GM12878 (cell line): ENCODE measurements at regions not wholly inside any gene's neighbourhood (a gene's known extent, or its start where the extent isn't known, plus 50 kb on each side); places are given as distances from the start of the nearest gene placed in this dataset.

Experiments
- BRCA1 ChIP-seq: IDR thresholded peaks from 2 replicates; pipeline ENCODE4 v1.6.1; 2011; ENCODE audit warnings: low read depth, low read length, improper control_type of control experiment
- EGR1 ChIP-seq, 2 experiments: IDR thresholded peaks; 1 replicate in 1 of 2; 2 replicates in 1 of 2; pipeline ENCODE4 v1.6.1; 2011 to 2012; ENCODE audit warnings: low read depth in 2 of 2, low read length in 2 of 2, borderline replicate concordance in 1 of 2, mild to moderate bottlenecking in 1 of 2, moderate library complexity in 1 of 2
- ESRRA ChIP-seq: IDR thresholded peaks from 2 replicates; pipeline ENCODE4 v1.6.1; 2012; ENCODE audit warnings: mild to moderate bottlenecking, low read length, improper control_type of control experiment
- HDGF ChIP-seq: fragments of 450-650 bp; IDR thresholded peaks from 2 replicates; pipeline ENCODE4 v1.6.1; 2016; ENCODE audit warnings: antibody characterized with exemption
- MTA2 ChIP-seq: fragments of 450-650 bp; IDR thresholded peaks from 2 replicates; pipeline ENCODE4 v1.6.1; 2016; ENCODE audit warnings: low read depth, mild to moderate bottlenecking, moderate library complexity
- NFYA ChIP-seq: IDR thresholded peaks from 2 replicates; pipeline ENCODE4 v1.6.1; 2011; ENCODE audit warnings: low read depth, mild to moderate bottlenecking, low read length, improper control_type of control experiment, borderline replicate concordance
- POLR2AphosphoS5 ChIP-seq: IDR thresholded peaks from 2 replicates; pipeline ENCODE4 v1.6.1; 2011; ENCODE audit warnings: mild to moderate bottlenecking, low read length, inconsistent platforms
- RAD21 ChIP-seq: IDR thresholded peaks from 2 replicates; pipeline ENCODE4 v1.6.1; 2011; ENCODE audit warnings: mild to moderate bottlenecking, low read depth, low read length, moderate library complexity; ENCODE audit not compliant: insufficient read depth
- SMC3 ChIP-seq: IDR thresholded peaks from 2 replicates; pipeline ENCODE4 v1.6.1; 2011; ENCODE audit warnings: low read length, improper control_type of control experiment, borderline replicate concordance
- ZBTB4 ChIP-seq: fragments of 450-650 bp; formaldehyde crosslinking; IDR thresholded peaks from 2 replicates; pipeline ENCODE4 v1.4.0; 2022; ENCODE audit warnings: mild to moderate bottlenecking, moderate library complexity
- TF ChIP-seq, protein P1 (sequence below): IDR thresholded peaks from 2 replicates; pipeline ENCODE4 v1.6.1; 2011; ENCODE audit warnings: low read depth, low read length, improper control_type of control experiment, borderline replicate concordance
- TF ChIP-seq, protein P2 (sequence below), 3 experiments: IDR thresholded peaks in 2 of 3; conservative IDR thresholded peaks in 1 of 3; 2 replicates each; pipeline ENCODE4 v1.5.1; 2011; ENCODE audit warnings: low read depth in 3 of 3, low read length in 3 of 3, mild to moderate bottlenecking in 3 of 3, control low read depth in 2 of 3, moderate library complexity in 2 of 3, inconsistent platforms in 1 of 3, mixed read lengths in 1 of 3; ENCODE audit not compliant: control insufficient read depth in 2 of 3, insufficient read depth in 1 of 3; ENCODE audit errors: extremely low read depth in 1 of 3

GRCh38 chr20:60897976-60898375 lies 354.1 kb upstream of the CDH4 start:
- TF ChIP-seq RAD21: no peak
- TF ChIP-seq, protein P1, sequence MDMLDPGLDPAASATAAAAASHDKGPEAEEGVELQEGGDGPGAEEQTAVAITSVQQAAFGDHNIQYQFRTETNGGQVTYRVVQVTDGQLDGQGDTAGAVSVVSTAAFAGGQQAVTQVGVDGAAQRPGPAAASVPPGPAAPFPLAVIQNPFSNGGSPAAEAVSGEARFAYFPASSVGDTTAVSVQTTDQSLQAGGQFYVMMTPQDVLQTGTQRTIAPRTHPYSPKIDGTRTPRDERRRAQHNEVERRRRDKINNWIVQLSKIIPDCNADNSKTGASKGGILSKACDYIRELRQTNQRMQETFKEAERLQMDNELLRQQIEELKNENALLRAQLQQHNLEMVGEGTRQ: no peak
- TF ChIP-seq MTA2: no peak
- TF ChIP-seq, protein P2, sequence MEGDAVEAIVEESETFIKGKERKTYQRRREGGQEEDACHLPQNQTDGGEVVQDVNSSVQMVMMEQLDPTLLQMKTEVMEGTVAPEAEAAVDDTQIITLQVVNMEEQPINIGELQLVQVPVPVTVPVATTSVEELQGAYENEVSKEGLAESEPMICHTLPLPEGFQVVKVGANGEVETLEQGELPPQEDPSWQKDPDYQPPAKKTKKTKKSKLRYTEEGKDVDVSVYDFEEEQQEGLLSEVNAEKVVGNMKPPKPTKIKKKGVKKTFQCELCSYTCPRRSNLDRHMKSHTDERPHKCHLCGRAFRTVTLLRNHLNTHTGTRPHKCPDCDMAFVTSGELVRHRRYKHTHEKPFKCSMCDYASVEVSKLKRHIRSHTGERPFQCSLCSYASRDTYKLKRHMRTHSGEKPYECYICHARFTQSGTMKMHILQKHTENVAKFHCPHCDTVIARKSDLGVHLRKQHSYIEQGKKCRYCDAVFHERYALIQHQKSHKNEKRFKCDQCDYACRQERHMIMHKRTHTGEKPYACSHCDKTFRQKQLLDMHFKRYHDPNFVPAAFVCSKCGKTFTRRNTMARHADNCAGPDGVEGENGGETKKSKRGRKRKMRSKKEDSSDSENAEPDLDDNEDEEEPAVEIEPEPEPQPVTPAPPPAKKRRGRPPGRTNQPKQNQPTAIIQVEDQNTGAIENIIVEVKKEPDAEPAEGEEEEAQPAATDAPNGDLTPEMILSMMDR (IDR thresholded peaks at IDR 0.05 in 2 of 3, conservative IDR thresholded peaks at IDR 0.05 in 1 of 3; ENCODE audit: control insufficient read depth in 2 of 3, extremely low read depth in 1 of 3, insufficient read depth in 1 of 3, low read depth in 3 of 3, low read length in 3 of 3): no peak
- TF ChIP-seq POLR2AphosphoS5: no peak
- TF ChIP-seq ESRRA: no peak
- no peak for TF ChIP-seq BRCA1
- no peak for TF ChIP-seq EGR1 (IDR thresholded peaks at IDR 0.05; ENCODE audit: borderline replicate concordance in 1 of 2, low read depth in 2 of 2, low read length in 2 of 2)
- no peak for TF ChIP-seq NFYA
- no peak for TF ChIP-seq ZBTB4 (CRISPR knock-in tag)
- TF ChIP-seq SMC3: no peak
- TF ChIP-seq HDGF: no peak
